NCI-H2196 treated with DMSO at 0.1 percent for 48 hours (cell line): ENCODE measurements at regions not wholly inside any gene's neighbourhood (a gene's known extent, or its start where the extent isn't known, plus 50 kb on each side); places are given as distances from the start of the nearest gene placed in this dataset.

Source experiments
- DNase-seq: peaks from one replicate; lab custom pipeline; 2025; ENCODE audit not compliant: unreplicated experiment; lab: John Stamatoyannopoulos, UW

DNA sequence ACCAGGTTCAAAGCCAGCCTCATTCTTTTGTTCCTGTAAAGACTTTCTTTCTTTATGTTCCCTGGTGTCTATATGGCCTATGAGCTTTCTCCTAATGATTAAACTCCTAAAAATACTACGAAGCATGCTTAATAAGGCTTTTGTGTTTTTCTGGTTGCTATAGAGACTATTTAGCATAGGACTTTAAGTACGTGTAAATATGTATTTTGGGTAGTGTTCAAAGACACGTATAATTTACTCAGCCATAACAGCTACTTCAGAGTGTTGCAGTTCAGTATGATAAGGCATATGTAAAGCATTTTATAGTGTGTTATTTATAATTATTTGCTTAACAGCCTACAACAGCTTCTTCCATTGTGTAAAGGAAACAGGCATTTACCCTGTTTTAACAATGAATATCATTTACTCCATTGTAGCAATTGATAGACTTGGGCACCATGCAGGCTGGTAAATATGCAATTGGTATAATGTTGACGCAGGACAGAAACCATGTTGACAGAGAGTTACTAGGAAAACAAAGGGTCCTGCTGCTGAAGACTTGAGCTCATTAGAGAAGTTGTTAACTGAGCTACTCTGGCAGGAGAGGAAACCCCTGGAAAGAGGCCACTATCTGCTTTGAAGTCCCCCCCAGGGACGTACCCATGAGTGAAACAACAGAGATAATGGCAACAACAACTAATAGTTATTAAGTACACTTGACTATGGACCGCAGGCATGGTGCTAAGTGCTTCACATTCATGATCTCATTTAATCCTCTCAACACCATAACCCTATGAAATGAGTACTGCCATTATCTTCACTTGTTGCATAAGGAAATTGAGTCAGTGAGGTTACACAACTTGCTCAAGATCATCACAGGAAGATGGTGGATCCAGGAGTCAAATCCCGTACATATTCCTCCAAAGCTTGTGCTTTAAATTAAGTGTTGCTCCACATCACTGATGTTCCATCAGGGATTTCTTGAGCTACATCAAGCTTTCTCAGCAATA is 342.2 kb upstream of the DYNLRB2 start:
- no peak for DNase-seq

GRCh38 chr16:80197741-80198201 is 343.0 kb upstream of the DYNLRB2 start:
- no peak for DNase-seq

GRCh38 chr16:80191928-80192327 is 348.9 kb upstream of the DYNLRB2 start:
- no peak for DNase-seq

GRCh38 chr16:80189476-80190175 is 351.2 kb upstream of the DYNLRB2 start:
- no peak for DNase-seq

DNA sequence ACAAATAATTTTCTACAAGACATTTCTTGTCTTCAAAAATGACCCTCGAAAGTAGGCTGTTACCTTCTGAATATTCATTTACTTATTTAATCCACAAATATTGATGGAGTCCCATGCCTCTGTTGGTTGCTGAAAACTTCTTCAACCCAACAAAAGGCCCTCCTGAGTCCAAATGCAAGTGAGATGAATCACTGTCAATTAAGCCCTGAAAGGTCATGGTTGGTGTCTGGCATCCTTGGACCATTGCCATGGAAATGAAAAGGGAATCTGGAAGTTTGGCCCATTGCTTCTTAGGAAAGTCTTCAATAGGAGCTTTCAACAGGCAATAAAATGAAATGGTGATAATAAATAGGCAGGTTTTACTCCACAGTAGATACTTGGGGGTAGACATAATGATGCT is 364.7 kb upstream of the DYNLRB2 start:
- no peak for DNase-seq

GRCh38 chr16:80175011-80175410 is 365.8 kb upstream of the DYNLRB2 start:
- DNase-seq: no peak

GRCh38 chr16:80174416-80174815 is 366.4 kb upstream of the DYNLRB2 start:
- no peak for DNase-seq

- DNase-seq: no peak
Observed at GRCh38 chr16:80171746-80172145, 369.0 kb upstream of the DYNLRB2 start.

GRCh38 chr16:80171199-80171598 is 369.6 kb upstream of the DYNLRB2 start:
- DNase-seq: no peak

DNA sequence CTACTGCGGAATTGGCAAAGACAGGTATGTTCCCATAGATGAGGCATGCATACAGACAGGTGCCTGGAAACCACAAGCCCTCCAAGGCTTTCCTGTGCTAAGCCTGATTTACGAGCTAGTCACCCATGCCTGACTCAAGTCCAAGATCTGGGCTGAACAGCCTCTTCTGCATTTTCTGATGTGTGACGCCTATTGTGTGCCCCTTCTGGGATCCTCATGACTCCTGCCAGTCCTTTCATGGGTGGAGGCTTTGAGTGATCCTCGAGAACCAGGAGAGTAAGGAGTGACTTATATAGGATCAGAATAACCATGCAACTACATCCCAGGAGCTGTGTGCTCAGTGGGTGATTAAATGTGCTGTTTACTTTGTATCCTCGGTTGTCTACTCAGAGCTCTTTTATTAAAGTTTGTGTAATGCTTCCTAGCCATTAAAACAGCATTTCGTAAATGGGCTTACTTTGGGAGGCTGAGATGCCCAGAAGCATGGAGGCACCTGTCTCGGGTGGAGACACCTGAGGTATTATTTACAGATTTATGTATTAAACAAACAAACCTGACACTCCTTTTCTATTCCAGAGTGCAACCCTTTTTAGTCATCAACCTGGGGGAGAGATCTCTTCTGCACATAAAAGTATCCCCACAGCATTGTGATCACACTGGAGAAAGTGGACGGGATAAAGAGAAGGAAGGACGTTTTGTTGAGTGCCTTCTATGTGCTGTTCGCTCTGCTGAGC is 373.0 kb upstream of the DYNLRB2 start:
- DNase-seq: no peak

DNA sequence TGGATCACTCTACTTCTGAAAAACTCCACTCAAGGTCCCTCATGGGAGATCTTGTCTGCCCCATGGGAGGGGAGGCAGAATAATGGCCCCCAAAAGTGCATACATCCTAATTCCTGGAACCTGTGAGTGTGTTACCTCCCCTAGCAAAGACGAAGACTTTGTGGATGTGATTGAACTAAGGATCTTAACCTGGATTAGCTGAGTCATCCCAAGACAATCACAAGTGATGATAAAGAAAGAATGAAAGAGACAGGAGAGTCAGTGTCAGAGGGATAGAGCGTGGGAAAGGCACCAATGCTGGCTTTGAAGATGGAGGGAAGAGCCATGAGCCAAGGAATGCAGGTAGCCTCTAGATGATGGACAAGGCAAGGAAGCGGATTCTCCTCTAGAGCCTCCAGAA is 374.7 kb upstream of the DYNLRB2 start:
- DNase-seq: no peak

DNA sequence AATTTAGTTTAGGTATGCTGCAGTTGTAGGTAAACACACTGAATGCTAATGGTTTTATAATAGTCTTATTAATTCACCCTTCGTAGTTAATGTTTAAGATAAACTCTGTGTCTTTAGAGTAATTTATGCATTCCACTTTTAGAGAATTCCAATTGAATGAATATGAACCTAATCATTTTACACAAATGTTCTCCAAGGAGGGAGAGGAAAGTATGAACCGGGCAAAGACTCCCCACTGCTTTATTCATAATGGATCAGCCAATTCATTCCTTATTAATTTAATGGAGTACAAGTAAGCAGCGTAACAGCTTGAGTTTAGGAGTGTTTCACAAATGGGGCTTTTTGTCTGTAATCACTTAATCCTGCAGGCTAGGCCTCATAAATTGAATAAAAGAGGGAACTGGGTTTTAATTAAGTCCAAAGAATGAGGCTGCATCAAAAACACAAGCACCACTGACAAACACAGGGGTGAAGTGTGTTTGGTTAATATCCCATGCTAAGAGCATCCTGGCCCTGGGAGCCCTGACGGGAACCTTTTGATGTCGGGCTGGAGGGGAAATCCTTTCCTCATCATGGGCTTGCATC is 375.7 kb upstream of the DYNLRB2 start:
- DNase-seq: no peak

- DNase-seq: no peak
Observed at GRCh38 chr16:80163339-80163738, 377.5 kb upstream of the DYNLRB2 start.

DNA sequence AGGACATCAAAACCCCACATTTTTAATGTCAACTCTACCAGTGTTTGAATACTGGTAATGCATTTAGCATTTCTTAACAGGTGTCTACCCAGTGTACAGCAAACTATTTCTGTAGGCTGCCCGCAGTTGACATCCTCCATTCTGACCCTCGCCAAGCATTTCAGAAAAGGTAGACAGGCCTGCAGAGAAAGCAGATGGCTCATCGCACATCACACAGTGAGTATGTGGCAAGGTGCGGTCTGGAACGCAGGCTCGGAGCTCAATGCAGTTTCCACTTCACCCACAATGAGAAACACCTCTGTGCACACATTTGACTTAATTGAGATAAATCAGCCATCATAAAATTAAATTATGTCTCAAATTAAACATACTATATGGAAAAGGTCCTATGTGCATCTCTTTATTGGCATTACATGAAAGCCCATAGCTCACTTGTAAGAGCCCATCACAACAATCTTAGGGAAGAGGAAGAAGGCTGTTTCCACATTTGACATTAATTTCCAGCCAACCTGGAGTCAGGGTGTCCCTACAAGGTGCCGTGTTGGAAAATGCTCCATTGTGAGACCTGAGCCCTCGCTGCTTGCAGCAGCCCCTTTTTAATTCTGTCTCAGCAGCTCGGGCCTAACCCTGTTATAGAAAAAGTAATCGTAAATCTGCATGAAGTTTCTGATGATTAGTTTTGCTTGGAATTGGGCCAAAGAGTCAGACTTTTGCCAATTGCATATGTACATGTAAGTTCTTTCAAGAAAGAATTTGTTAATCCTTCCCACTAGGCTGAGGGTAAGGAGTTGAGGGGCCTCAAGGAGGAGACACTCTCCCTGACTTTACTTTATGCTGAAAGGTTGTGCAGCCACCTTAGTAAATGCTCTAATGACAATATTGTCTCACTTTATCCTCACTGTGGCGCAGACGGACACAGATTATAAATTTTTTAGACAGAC is 378.7 kb upstream of the DYNLRB2 start:
- no peak for DNase-seq

- no peak for DNase-seq
Observed at GRCh38 chr16:80158766-80159165, 382.0 kb upstream of the DYNLRB2 start.

DNA sequence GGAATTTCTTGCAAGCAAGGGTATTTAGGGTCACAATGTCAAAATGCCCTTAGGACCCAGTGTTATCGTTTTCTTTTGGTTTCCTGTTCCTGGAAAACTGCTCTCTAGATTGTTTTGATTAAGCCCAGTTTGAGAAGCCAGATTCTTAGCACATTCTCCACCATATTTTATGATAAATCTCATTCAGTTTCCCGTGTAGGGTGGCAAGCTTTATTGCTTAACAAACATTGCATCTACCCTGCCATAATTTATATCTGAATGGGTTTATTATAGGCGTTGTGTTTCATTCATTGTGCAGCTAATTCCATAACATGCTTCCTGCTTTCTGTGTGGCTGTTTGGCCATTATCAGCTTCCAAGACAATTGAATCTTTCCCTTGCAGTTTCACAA is 389.1 kb upstream of the DYNLRB2 start:
- DNase-seq: no peak

DNA sequence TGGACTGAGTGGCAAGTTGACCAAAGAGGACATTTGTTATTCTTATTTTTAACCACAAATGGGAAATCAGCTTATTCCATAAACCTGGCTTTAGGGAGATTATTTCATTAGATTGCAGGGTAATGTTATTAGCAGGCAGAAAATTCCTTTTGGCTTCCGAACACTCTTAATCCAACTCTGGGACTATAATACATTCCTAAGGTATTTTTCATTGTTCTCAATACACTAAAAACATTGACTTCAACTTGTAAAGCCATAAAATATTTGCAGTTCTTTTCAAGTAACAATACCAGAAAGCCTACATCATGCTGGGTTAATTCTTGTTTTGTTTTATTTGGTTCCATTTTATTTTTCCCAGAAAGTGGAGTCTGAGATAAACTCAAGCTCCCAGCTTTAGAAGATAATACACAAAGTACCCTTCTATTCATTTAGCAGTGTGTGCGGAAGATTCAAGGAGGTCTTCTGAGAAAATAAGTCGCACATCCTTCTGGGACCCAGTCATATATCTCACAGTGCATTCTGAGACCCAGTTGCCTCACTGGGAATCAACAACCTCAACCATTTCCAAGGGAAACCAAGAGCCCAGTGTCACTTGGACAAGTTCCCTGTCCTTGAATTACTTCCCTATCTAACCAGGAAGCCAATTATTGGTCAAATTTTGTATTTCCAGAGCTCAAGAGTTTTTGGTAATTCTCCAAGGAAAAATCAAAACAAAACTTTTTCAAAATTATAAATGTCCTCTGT is 389.6 kb upstream of the DYNLRB2 start:
- no peak for DNase-seq

GRCh38 chr16:80148826-80149225 is 392.0 kb upstream of the DYNLRB2 start:
- no peak for DNase-seq

GRCh38 chr16:80147026-80147655 is 393.7 kb upstream of the DYNLRB2 start:
- no peak for DNase-seq
